HG02798 (cell line): ENCODE measurements at regions not wholly inside any gene's neighbourhood (a gene's known extent, or its start where the extent isn't known, plus 50 kb on each side); places are given as distances from the start of the nearest gene placed in this dataset.
A peak's percentile ranks its signal among the peaks of the same experiment; 100 is the strongest.
"Not testable (repeated sequence)": the region's sequence is repeated elsewhere in the genome, so short reads cannot be mapped to it uniquely, and the experiment has no call there.

Experiments used
- ATAC-seq: cut with Tn5 transposase; IDR thresholded peaks from one replicate; pipeline ENCODE4 v1.9.1; 2021; ENCODE audit warnings: mild to moderate bottlenecking; ENCODE audit not compliant: unreplicated experiment, poor library complexity

DNA sequence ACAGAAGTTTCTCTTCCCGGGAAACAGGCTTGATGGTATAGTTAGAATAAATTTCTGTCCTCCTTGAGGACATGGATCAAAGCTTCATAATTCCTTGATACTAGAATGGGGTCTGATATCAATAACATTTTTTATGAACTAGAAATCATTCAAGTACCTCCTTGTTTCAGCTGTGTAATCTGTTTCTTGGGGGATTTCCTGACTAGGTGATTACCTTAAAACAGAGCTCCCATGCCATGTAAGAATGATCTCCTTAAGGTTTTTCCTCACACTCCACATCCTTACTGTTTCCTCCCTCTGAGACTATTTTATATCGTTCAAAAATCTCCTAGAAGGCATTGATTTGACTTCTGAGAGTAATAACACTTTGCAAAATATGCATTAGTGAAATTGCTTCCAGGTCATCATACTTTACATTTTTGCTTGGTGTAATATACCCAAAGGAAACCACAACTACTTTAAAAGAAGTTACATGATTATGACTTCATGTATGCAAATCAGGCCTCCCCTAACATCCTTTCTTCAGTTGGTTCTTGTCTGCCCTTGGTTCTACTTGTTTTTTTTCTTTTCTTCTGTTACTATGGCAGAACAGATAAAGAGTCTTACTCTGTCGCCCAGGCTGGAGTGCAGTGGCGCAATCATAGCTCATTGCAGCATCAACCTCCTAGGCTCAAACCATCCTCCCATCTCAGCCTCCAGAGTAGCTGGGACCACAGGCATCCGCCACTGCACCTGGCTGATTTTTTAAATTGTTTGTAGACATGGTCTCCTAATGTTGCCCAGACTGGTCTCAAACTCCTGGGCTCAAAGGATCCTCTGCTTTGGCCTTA, 388.8 kb downstream of the ZFHX3 start:
- ATAC-seq = no peak

DNA sequence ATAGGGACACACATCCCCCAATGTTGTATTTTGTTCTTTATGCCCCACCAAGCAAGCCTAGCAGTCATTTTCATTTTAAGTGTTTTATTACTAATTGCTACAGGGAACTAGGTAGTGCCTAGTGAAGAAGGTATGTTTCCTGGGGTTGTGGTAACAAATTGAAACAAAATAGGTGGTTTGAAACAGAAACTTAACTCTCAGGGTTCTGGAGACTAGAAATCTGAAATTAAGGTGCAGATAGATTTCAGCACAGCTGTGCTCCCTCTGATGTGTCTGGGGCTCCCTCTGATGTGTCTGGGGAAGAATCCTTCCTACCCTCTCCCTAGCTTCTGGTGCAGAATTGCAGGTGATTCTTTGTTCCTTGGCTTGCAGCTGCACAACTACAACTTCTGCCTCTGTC, 390.1 kb downstream of the ZFHX3 start:
- ATAC-seq = peak; percentile 88

DNA sequence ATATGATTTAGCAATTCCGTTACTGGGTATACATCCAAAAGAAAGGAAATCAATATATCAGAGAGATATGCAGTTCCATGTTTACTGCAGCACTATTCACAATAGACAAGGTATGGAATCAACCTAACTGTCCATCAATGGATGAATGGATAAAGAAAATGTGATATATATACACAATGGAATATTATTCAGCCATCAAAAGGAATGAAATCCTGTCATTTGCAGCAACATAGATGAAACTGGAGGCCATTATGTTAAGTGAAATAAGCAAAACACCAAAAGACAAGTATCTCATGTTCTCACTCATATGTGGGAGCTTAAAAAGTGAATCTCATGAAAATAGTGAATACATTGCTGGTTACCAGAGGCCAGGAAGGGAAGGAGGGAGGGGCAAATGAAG, 390.8 kb downstream of the ZFHX3 start:
- ATAC-seq = no peak

DNA sequence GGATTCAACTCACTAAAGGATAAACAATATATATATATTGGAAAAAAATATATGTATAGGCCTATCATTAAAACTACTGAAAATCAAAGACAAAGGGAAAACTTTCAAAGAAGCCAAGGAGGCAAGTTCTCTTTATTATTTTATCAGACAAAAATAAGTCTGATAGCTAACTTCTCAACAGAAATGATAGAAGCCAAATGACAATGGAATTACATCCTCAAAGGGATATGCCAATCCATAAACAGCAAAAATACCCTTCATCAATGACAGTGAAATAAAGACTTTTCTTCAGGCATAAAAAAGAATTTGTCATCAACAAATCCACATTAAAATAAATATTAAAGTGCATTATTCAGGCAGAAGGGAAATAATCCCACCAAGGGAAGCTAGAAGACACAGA, 393.4 kb downstream of the ZFHX3 start:
- ATAC-seq = no peak

DNA sequence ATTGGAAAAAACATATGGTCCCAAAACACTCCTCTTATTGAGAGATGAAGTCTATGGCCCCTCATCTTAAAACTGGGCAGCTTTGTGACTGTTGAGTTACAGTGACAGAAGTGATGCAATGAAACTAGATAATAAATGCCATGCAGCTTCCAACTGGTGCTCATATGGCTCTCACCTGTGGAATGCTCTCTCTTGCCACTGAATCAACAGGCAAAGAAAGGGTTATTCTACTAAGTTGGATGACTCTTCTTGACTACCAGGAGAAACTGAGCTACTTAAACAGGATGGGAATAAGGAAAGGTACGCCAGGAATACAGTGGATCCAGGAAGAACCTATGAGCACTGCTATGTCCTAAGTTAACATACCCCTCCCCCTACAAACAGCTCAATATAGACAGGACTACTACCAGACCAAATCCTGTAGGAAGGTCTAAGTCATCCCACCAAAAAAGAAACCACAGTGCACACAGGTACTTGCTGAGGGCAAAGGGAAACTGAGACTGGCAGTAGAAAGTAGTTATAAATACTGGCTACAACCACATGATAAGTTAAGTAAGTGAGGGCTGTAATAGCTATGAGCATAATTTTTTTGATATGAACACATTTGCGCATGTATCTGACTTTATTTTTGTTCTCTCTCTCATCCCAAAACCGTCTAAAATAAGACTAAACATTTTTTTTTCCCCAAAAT, 398.5 kb downstream of the ZFHX3 start:
- ATAC-seq = no peak

DNA sequence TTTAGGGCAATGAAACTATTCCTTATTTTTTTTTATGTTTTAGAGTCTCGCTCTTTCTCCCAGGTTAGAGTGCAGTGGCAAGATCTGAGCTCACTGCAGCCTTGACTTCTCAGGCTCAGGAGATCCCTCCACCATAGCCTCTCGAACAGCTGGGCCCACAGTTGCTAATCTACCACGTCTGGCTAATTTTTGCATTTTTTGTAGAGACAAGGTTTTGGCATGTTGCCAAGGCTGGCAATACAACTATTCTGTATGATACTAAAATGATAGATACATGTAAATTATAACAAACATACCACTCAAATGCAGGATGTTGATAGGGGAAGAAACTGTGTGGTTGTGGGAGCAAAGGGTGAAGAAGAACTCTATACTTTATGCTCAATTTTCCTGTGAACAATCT, 401.3 kb downstream of the ZFHX3 start:
- ATAC-seq = no peak

DNA sequence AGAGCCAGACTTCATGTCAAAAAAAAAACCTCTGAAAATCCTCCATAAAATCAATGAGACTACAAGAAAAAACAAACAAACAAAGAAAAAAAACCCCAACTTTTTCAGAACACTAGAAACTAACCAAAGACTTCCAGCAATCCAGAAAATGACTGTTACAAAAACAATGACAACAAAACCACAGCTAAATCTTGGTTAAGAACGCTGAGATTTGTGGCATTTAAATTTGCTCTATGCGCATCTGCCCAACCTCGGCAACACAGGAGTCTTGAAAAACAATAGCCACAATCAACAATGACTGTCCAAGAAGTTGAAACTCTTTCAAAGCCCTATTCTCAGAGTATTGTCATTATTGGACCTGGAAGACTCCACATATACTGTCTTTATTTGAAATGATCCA, 402.4 kb downstream of the ZFHX3 start:
- no peak for ATAC-seq

DNA sequence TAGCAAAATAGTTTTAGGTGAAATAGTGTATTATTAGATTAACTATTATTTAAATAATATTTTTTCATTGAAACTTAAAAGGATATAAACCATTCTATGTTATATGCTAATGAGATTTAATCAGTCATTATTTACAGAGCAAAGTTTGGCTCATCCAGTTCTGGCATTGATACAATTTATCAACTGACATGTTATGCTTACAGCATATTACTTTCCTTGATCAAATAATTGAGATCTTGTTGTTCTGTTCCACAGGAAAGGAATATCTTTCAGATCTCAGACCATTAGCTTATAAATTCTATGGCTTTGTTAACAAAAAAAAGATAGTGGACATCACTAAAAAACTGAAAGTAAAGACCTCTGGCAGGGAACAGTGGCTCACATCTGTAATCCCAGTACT, 403.0 kb downstream of the ZFHX3 start:
- ATAC-seq = no peak

DNA sequence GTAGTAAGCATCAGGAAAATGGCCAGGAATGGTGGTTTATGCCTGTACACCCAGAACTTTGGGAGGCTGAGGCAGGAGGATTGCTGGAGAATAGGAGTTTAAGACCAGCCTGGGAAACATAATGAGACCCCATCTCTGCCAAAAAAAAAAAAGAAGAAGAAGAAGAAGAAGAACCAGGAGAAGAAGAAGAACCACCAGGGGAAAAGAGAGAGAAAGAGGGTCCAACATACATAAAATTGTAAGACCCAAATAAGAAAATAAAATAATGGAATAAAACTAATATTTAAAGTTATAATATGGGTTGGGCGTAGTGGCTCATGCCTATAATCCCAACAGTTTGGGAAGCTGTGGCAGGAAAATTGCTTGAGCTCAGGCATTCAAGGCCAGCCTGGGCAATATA, 408.4 kb downstream of the ZFHX3 start:
- no peak for ATAC-seq

DNA sequence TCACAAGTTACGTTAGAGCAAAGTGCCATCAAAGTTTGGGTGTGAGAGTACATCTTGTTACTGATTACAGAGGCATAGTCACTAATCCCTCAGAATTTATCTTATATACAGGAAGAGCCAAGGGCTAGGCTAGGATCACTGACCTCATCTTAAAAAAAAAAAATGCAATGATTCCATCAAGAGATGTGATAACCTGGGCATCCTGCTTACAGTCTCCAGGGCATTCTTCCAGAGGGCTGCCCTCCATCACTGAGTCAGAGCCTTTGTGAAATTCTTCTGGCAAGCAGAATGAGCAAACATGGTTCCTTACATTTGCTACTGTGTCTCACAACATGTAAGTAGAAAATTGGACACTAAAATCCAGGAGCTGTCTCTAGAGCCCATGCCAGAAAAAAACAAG, 410.6 kb downstream of the ZFHX3 start:
- no peak for ATAC-seq

DNA sequence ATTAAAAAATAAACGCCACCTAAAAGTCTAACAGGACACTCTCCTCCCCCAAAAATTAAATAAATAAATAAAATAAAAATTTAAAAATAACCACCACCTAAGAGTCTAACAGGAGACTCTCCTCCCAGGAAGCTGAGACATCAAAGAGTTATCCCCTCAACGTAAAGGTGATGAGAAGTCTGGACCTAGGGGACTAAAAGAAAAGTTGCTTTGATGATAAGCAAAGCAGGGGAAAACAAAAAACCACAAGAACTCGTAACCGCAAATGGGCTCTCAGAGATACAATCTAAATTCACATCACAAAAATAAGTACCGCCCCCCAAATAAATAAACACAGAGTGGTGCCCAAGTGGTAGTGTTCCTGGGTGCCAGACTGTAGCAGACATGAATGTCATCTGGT, 412.2 kb downstream of the ZFHX3 start:
- ATAC-seq = no peak

DNA sequence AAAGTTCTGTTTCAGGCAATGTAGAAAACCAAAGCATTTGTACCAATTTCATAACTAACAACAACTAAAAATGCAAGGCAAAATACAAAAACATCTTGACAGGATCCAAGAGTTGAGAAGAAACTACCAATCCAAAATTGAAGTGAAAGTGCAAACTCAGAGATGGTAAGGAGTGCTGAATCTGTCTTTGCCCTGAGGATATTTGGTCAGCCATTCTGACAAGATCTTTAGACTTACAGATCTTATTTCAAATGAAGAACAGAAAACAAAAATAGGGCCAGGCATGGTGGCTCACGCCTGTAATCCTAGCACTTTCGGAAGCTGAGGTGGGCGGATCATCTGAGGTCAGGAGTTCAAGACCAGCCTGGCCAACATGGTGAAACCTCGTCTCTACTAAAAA, 412.8 kb downstream of the ZFHX3 start:
- no peak for ATAC-seq

DNA sequence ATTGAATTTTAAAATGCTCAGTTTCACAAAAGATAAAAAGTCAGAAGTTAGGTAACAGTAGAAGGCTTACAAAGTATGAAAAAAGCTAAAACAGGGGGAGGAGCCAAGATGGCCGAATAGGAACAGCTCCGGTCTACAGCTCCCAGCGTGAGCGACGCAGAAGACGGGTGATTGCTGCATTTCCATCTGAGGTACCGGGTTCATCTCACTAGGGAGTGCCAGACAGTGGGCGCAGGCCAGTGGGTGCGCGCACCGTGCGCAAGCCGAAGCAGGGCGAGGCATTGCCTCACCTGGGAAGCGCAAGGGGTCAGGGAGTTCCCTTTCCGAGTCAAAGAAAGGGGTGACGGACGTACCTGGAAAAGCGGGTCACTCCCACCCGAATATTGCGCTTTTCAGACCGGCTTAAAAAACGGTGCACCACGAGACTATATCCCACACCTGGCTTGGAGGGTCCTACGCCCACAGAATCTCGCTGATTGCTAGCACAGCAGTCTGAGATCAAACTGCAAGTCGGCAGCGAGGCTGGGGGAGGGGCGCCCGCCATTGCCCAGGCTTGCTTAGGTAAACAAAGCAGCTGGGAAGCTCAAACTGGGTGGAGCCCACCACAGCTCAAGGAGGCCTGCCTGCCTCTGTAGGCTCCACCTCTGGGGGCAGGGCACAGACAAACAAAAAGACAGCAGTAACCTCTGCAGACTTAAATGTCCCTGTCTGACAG, 420.6 kb downstream of the ZFHX3 start:
- ATAC-seq = not testable (repeated sequence)

DNA sequence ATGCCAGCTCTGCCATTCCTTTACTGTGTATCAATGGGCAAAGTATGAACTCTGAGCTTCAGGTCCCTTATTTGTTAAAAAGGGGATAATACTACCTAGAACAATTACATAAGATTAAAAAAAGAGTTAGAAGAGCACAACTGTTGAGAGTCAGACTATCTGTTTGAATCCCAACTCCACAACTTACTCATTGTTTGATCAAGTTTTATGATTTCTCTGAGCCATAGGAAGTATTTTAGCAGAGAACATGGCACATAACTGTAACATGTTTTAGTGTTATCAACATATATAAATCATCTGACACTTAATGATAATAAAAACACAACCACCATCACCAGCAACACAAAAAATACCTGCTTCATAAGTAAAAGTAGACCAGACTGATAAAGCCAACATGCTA, 421.3 kb downstream of the ZFHX3 start:
- ATAC-seq = no peak

DNA sequence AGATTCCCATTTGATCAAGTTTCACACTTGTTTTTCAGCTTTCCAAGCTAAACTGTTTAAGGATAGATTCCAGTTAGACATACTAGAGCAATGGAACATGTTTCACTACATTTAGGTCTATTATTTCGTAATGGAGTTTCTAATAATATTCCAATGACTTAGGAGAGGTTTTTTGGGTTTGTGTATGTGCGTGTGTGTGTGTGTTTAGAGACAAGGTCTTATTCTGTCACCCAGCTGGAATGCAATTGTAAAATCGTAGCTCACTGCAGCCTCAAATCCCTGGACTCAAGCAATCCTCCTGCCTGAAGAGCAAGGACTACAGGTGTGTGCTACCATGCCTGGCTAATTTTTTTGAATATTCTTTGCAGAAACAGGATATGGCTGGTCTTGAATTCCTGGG, 426.3 kb downstream of the ZFHX3 start:
- ATAC-seq = no peak

DNA sequence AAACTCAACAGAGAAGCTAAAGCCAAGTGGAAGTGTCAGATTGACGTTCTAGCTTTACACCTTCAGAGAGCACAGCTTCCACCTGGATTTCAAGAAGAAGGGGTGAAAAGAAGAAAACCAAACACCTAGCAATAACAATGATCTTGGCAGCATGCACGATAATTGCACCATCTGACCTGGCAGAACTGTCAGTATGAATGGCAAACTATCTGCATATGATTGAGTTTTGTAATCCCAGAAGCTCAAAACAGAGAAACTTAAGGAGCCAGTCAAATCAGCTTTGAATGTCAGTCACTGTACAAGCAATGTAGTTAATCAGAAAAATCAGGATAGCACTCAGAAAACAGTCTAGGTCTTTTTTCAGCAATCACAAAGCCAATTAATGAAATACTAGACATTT, 427.1 kb downstream of the ZFHX3 start:
- no peak for ATAC-seq

DNA sequence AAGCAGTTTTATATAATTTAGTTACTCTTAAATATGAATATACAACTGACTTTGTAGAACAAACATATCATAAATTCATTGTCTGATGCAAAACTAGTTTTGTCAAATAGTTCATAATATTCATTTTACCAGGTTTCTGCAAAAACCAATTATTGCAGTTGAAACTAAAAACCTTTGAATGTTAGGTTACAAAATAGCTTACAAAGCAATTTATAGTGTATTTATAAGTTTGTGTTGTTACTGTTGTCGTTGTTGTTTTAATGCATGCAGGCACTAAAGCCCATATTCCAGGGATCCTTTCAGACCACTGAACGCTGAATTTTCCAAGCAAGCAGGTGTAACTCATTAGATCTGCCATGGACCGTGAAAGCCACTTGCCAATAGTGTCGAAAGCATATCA, 427.6 kb downstream of the ZFHX3 start:
- no peak for ATAC-seq

DNA sequence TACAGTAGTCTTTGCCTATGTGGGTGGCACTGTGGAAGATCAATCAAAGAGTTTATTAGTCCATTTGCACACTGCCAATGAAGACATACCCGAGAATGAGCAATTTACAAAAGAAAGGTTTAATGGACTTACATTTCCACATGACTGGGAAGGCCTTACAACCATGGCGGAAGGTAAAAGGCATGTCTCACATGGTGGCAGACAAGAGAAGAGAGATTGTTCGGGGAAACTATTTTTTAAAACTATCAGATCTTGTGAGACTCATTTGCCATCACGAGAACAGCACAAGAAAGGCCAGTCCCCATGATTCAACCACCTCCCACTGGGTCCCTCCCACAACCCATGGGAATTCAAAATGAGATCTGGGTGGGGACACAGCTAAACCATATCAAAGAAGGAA, 432.1 kb downstream of the ZFHX3 start:
- ATAC-seq = no peak

DNA sequence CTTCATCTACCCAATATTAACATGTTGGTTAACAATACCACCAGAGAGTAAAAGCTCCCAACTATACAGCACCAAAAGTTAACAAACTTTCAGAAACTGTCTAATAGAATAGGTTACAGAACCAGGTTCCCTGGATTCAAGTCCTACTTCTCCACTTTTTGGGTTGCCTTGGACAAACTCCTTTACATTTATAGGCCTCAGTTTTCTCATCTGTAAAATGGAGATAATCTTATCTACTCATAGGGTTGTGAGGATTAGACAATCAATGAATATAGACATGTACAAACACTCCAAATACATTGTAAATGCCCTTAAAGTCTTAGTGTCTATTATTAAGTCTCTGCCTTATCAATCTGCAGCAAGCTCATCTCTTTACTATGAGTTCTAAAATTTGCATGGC, 435.2 kb downstream of the ZFHX3 start:
- no peak for ATAC-seq

DNA sequence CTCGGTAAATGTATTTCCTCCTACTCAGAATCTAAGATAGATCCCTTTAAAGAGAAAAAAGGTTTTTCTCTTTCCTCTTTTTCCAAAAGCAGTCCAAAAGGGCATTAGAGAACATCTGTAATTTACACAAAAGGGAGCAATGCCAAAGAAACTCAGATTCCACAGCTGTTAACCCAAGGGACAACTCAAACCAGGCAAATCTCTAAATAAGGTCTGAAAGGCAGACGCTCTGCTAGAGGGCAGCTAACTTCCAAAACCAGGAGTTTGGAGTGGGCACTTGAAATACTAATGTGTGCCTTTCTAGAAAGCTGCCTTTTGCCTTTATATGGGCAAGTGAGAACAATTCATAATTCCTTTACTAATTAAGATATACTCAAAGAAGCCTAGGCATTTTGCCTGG, 435.7 kb downstream of the ZFHX3 start:
- no peak for ATAC-seq

DNA sequence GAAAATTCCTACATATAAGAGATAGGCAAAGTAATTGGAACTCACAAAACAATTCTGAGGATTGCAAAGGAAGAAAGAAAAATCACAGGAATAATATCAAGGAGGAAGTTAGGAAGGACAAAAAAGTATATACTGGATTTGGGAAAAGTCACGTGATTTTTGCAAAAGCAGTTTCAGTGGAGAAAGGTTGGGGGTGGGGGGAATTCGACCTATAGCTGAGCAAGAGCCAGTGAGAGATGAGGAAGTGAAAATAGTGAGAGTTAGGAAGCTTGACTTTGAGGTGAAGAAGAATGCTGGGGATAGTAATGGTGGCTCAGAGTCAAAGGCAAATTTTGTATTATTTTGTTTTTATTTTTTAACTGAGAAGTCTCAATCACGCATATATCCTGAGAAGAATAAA, 438.0 kb upstream of the PMFBP1 start:
- ATAC-seq = no peak
